ENCODE measurements at regions not wholly inside any gene's neighbourhood (a gene's known extent, or its start where the extent isn't known, plus 50 kb on each side); places are given as distances from the start of the nearest gene placed in this dataset.

DNA sequence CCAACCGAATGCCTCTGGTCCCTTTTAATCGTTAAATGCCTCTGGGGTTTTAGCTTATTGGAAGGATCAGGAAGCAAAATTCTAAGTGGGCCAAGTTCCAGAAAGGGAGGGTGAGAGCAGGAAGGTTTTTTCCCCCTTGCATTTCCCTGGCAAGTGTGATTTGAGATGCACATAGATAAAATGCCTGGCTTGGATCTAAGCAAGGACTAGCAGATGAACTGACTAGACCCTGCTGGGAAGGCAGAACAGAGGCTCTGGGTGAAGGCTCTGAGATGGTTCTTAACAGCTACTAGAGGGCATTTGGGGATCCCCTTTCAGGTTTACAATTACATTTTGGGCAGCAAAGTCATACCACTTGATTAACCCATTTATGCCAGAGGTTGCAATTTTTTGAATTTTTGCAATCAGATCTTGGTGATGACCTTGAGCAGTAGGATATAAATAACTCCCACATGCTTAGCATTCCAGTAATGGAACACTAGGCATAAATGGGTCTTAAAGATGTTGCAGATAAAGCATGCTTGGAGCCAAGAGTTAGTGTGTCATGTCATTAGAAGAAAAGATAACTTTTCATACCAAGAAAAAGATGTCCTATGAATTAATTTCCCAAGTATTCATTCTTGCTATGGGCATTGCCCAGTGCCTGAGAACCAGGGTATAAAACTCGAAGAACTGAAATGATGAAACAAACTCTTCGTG is 205.9 kb downstream of the SEC23IP start:
- Histone ChIP-seq H3K36me3 (ENCODE audit: control insufficient read depth, insufficient read depth, low read length) (no peaks in the 10 kb centered on the region), H3K4me1 (ENCODE audit: control insufficient read depth, insufficient read depth, low read length) (peaks cover 5% of the 10 kb centered on the region; the same call in 1 of the 2 replicates), H3K27me3 (ENCODE audit: control insufficient read depth, insufficient read depth, low read length) (peaks cover 3% of the 10 kb centered on the region; the same call in 1 of the 2 replicates), H3K9me3 (ENCODE audit: control insufficient read depth, insufficient read depth, low read depth, low read length) (no peaks in the 10 kb centered on the region), H3K27ac (ENCODE audit: low read length) (peak overlapping the region; percentile 36), H3K4me3 (ENCODE audit: low read depth in 2 of 2, low read length in 2 of 2) (no peak overlapping the region)
- ChIA-PET POLR2A (no interaction called here), CTCF (no interaction called here)
- peak; percentile 78 for ATAC-seq
- TF ChIP-seq POLR2AphosphoS5 (IDR thresholded peaks at IDR 0.05; ENCODE audit: low read depth, low read length) (no peak), SIN3A (IDR thresholded peaks at IDR 0.05; ENCODE audit: borderline replicate concordance, insufficient read depth, low read depth, low read length) (no peak), TCF7L2 (IDR thresholded peaks at IDR 0.05; ENCODE audit: low read depth, low read length) (peak; percentile 58; the same call in 1 of the 2 replicates), CTCF (IDR thresholded peaks at IDR 0.05) (no peak)
- BruUV-seq (replicated peaks), result no TSS peak
- intact Hi-C loops (cut with micrococcal nuclease; ENCODE audit: unreplicated experiment), result no loop called here
- no peak for DNase-seq (ENCODE audit: low read depth, low spot score)
- in situ Hi-C loops (cut with HindIII; ENCODE audit: low pct_unique_long_range_greater_than_20kb, low sequenced_read_pairs), result no loop called here

DNA sequence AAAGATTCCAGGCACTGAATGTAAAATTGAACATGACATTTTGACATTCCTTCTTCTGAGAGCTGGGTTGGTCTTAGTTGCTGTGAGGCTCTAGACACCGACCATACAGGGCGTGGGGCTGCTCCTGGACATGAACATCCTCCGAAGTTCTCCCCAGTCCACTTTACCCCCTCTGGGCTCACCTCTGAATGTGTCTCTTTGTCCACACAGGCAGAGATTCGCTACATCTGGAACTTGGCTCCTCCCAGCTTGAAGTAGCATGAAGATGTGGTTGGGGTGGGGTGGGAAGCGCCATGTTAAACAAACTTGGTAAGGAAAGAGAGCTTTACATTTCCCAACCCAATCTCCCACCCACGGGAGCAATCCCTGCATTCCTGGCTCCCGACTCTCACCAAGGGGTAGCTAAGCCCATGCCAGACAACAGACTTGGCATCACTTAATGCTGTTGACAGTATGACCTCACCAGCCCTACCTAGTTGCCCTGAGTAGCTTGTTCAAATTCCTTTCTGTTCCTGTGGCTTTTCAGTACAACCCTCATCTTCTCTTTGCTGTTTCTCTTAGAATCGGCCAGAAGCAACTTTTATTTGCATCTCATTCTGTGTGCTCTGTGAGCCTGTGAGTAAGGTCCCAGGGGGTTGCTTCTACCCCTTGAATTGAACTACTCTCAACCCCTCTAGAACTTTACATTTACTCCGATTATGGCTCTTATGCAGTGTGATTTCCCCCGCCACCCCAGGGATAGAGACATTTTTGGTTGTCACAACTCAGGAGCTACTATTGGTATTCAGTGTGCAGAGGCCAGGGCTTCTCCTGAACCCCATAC is 211.4 kb downstream of the SEC23IP start:
- in situ Hi-C loops (cut with HindIII; ENCODE audit: low pct_unique_long_range_greater_than_20kb, low sequenced_read_pairs), result no loop called here
- Histone ChIP-seq H3K36me3 (ENCODE audit: control insufficient read depth, insufficient read depth, low read length) (no peaks in the 10 kb centered on the region), H3K27ac (ENCODE audit: low read length) (no peak overlapping the region; the same call in 1 of the 2 replicates), H3K4me3 (ENCODE audit: low read depth in 2 of 2, low read length in 2 of 2) (no peak overlapping the region), H3K4me1 (ENCODE audit: control insufficient read depth, insufficient read depth, low read length) (no peaks in the 10 kb centered on the region; the same call in 1 of the 2 replicates), H3K27me3 (ENCODE audit: control insufficient read depth, insufficient read depth, low read length) (peaks cover 3% of the 10 kb centered on the region; the same call in 1 of the 2 replicates), H3K9me3 (ENCODE audit: control insufficient read depth, insufficient read depth, low read depth, low read length) (no peaks in the 10 kb centered on the region)
- POLR2A ChIA-PET, result no interaction called here
- DNase-seq (ENCODE audit: low read depth, low spot score) (no peak), ATAC-seq (peak; percentile 29; the same call in 1 of the 2 replicates)
- TF ChIP-seq CTCF (IDR thresholded peaks at IDR 0.05) (no peak), POLR2AphosphoS5 (IDR thresholded peaks at IDR 0.05; ENCODE audit: low read depth, low read length) (no peak), REST (IDR thresholded peaks at IDR 0.05; ENCODE audit: insufficient read depth in 1 of 2, low read depth in 2 of 2, low read length in 1 of 2) (no peak), SIN3A (IDR thresholded peaks at IDR 0.05; ENCODE audit: borderline replicate concordance, insufficient read depth, low read depth, low read length) (no peak), TCF7L2 (IDR thresholded peaks at IDR 0.05; ENCODE audit: low read depth, low read length) (no peak)
- no TSS peak for BruUV-seq (replicated peaks)
- intact Hi-C loops (cut with micrococcal nuclease; ENCODE audit: unreplicated experiment), result no loop called here
- CTCF ChIA-PET, result interaction anchor here (0.5 kb wide), 1 partner anchor 1948 kb away, joined by 3 read pairs; no protein-coding TSS in a partner anchor
